ENCODE measurements at regions not wholly inside any gene's neighbourhood (a gene's known extent, or its start where the extent isn't known, plus 50 kb on each side); places are given as distances from the start of the nearest gene placed in this dataset.
A peak's percentile ranks its signal among the peaks of the same experiment; 100 is the strongest.

- peak overlapping the region; percentile 61 for H3K27ac ChIP-seq
- no peaks in the 10 kb centered on the region for H3K9me3 ChIP-seq (ENCODE audit: low read depth)
- WGBS (ENCODE audit: low lambda C conversion rate, missing lambda C conversion rate) = 64% methylated on average over 7 of the region's 7 CpGs
- H3K9me2 ChIP-seq (replicated peaks; ENCODE audit: insufficient read depth) = no peaks in the 10 kb centered on the region
- DNase-seq (ENCODE audit: low spot score) = no peak
- H3K4me1 ChIP-seq (ENCODE audit: insufficient read depth) = peaks cover 23% of the 10 kb centered on the region
- H3K27me3 ChIP-seq = no peaks in the 10 kb centered on the region
- no peaks in the 10 kb centered on the region for H3K36me3 ChIP-seq (replicated peaks; ENCODE audit: insufficient read depth, low read depth)
- no peak overlapping the region for H2AFZ ChIP-seq
- H3K79me2 ChIP-seq = no peaks in the 10 kb centered on the region
- no peaks in the 10 kb centered on the region for H4K20me1 ChIP-seq (ENCODE audit: insufficient read depth, poor library complexity, severe bottlenecking)
- no peak for TF ChIP-seq CTCF (IDR thresholded peaks at IDR 0.05; ENCODE audit: poor library complexity)
- no peak for TF ChIP-seq EZH2phosphoT487 (IDR thresholded peaks at IDR 0.05; ENCODE audit: low read depth, severe bottlenecking, unreplicated experiment)
- no peak for TF ChIP-seq EZH2 (IDR thresholded peaks at IDR 0.05; ENCODE audit: borderline replicate concordance)
- H3K4me2 ChIP-seq = peak overlapping the region; percentile 61
- no peak overlapping the region for H3K4me3 ChIP-seq
Observed at GRCh38 chr9:90000925-90001324, 396.1 kb downstream of the GADD45G start.

- H3K36me3 ChIP-seq (replicated peaks; ENCODE audit: insufficient read depth, low read depth) = no peaks in the 10 kb centered on the region
- no peaks in the 10 kb centered on the region for H3K79me2 ChIP-seq
- no peak overlapping the region for H3K4me3 ChIP-seq
- H3K9me3 ChIP-seq (ENCODE audit: low read depth) = no peaks in the 10 kb centered on the region
- TF ChIP-seq EZH2 (IDR thresholded peaks at IDR 0.05; ENCODE audit: borderline replicate concordance) (no peak), EZH2phosphoT487 (IDR thresholded peaks at IDR 0.05; ENCODE audit: low read depth, severe bottlenecking, unreplicated experiment) (no peak), CTCF (IDR thresholded peaks at IDR 0.05; ENCODE audit: poor library complexity) (no peak)
- H3K4me1 ChIP-seq (ENCODE audit: insufficient read depth) = peaks cover 23% of the 10 kb centered on the region
- H3K27me3 ChIP-seq = no peaks in the 10 kb centered on the region
- no peaks in the 10 kb centered on the region for H3K9me2 ChIP-seq (replicated peaks; ENCODE audit: insufficient read depth)
- no peak overlapping the region for H3K27ac ChIP-seq
- H3K4me2 ChIP-seq = no peak overlapping the region
- H4K20me1 ChIP-seq (ENCODE audit: insufficient read depth, poor library complexity, severe bottlenecking) = no peaks in the 10 kb centered on the region
- WGBS (ENCODE audit: low lambda C conversion rate, missing lambda C conversion rate) = 73% methylated on average over 7 of the region's 7 CpGs
- DNase-seq (ENCODE audit: low spot score) = no peak
- no peak overlapping the region for H2AFZ ChIP-seq
Observed at GRCh38 chr9:90001747-90002146, 396.9 kb downstream of the GADD45G start.

DNA sequence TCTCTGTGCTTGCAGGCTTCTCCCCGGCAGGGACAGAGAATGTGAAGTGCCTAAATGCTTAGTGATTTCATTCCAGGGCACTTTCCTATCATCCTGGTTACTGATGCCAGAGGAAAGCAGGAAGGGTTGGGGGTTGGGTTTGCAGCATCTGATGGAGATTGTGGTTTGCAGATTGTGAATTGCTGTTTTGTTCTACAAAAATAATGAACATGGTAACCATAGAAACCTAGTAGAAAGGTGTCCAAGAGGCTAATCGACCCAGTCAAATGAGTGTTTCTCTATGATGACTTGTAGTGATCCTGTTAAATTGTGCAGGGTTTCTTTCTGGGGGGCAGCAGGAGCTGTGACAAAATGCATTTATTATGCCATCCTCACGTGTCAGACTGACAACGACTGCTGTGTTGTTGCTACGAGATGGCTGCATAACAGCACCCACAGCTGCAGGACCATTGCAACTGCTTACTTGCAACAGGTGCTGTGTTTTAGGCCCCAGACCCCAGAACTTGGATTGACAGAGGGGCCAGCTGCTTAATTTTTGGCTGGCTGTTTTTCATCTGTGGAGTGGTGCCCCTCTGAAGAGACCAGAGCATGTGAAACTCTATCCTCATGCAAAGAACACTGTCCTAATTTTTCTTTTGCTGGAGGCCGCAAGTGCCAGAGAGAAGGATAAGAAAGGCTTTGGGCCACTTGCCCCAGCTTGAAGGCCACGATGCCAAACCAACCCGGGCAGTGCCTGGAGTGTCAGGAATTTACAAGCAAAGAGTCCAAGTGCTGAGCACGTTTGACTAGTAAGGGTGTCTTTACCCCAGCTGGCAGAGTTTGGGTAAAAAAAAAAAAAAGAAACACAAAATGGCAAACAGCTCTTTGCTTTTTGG is 397.8 kb downstream of the GADD45G start:
- Histone ChIP-seq H3K79me2 (no peaks in the 10 kb centered on the region), H3K27me3 (no peaks in the 10 kb centered on the region), H3K9me2 (replicated peaks; ENCODE audit: insufficient read depth) (no peaks in the 10 kb centered on the region), H3K4me3 (no peak overlapping the region), H3K27ac (no peak overlapping the region), H3K36me3 (replicated peaks; ENCODE audit: insufficient read depth, low read depth) (no peaks in the 10 kb centered on the region), H3K9me3 (ENCODE audit: low read depth) (no peaks in the 10 kb centered on the region), H4K20me1 (ENCODE audit: insufficient read depth, poor library complexity, severe bottlenecking) (no peaks in the 10 kb centered on the region), H2AFZ (no peak overlapping the region), H3K4me2 (no peak overlapping the region), H3K4me1 (ENCODE audit: insufficient read depth) (peaks cover 21% of the 10 kb centered on the region)
- DNase-seq (ENCODE audit: low spot score) = no peak
- WGBS (ENCODE audit: low lambda C conversion rate, missing lambda C conversion rate) = 76% methylated on average over 9 of the region's 9 CpGs
- no peak for TF ChIP-seq CTCF (IDR thresholded peaks at IDR 0.05; ENCODE audit: poor library complexity)
- no peak for TF ChIP-seq EZH2phosphoT487 (IDR thresholded peaks at IDR 0.05; ENCODE audit: low read depth, severe bottlenecking, unreplicated experiment)
- TF ChIP-seq EZH2 (IDR thresholded peaks at IDR 0.05; ENCODE audit: borderline replicate concordance) = no peak

Data from hepatocyte (in vitro differentiated cells).